Fibroblast of the aortic adventitia (primary cell): ENCODE measurements at regions not wholly inside any gene's neighbourhood (a gene's known extent, or its start where the extent isn't known, plus 50 kb on each side); places are given as distances from the start of the nearest gene placed in this dataset.

ENCODE experiments used
- DNase-seq: peaks from one replicate; pipeline ENCODE4 v3.0.0-alpha.2; 2010; ENCODE audit warnings: low read depth
- H3K4me3 ChIP-seq: 2 replicates; pipeline ENCODE4 v1.5.1; 2011; ENCODE audit warnings: low read depth, mild to moderate bottlenecking, control low read depth, low read length, moderate library complexity
- CTCF ChIP-seq: IDR thresholded peaks from 2 replicates; pipeline ENCODE4 v1.5.1; 2011; ENCODE audit warnings: mild to moderate bottlenecking, low read length, control low read depth, inconsistent platforms; ENCODE audit not compliant: insufficient read depth

- no peak overlapping the region for H3K4me3 ChIP-seq
- no peak for DNase-seq
- TF ChIP-seq CTCF, result no peak
These were observed 1167.6 kb upstream of the ATXN8OS start for GRCh38 chr13:68940049-68940448.

- H3K4me3 ChIP-seq, result no peak overlapping the region
- no peak for TF ChIP-seq CTCF
- DNase-seq, result no peak
These were observed 1169.0 kb upstream of the ATXN8OS start for GRCh38 chr13:68938639-68939038.

GRCh38 chr13:68929075-68929745 is 1178.4 kb upstream of the ATXN8OS start:
- no peak overlapping the region for H3K4me3 ChIP-seq
- no peak for DNase-seq
- TF ChIP-seq CTCF, result no peak

- no peak overlapping the region for H3K4me3 ChIP-seq
- no peak for DNase-seq
- no peak for TF ChIP-seq CTCF
These were observed 1180.1 kb upstream of the ATXN8OS start for GRCh38 chr13:68927387-68928026.

- TF ChIP-seq CTCF, result no peak
- no peak overlapping the region for H3K4me3 ChIP-seq
- DNase-seq, result no peak
These were observed 1183.6 kb upstream of the ATXN8OS start for GRCh38 chr13:68923995-68924394.

GRCh38 chr13:68908879-68909278 is 1198.7 kb upstream of the ATXN8OS start:
- no peak for DNase-seq
- H3K4me3 ChIP-seq, result no peak overlapping the region
- no peak for TF ChIP-seq CTCF
